ENCODE measurements at regions not wholly inside any gene's neighbourhood (a gene's known extent, or its start where the extent isn't known, plus 50 kb on each side); places are given as distances from the start of the nearest gene placed in this dataset.

GRCh38 chr5:36521219-36521618 is 85.2 kb upstream of the SLC1A3 start:
- H3K27me3 ChIP-seq (ENCODE audit: control insufficient read depth in 2 of 2, insufficient read depth in 1 of 2, low read length in 1 of 2) = no peaks in the 10 kb centered on the region
- no peaks in the 10 kb centered on the region for H3K4me1 ChIP-seq (ENCODE audit: control insufficient read depth in 2 of 2, insufficient read depth in 2 of 2, low read length in 2 of 2)
- no peak overlapping the region for H3K4me3 ChIP-seq (ENCODE audit: low read length in 2 of 2)
- H3K27ac ChIP-seq (ENCODE audit: low read depth in 1 of 2, low read length in 1 of 2) = no peak overlapping the region
- 93% methylated on average over 1 of the region's 1 CpG for WGBS
- no peaks in the 10 kb centered on the region for H3K36me3 ChIP-seq (ENCODE audit: control insufficient read depth in 2 of 2, insufficient read depth in 2 of 2, low read length in 1 of 2)
- no peak for DNase-seq (ENCODE audit: low read depth in 6 of 9, low spot score in 9 of 9)
- H3K9me3 ChIP-seq (ENCODE audit: control insufficient read depth in 2 of 2, insufficient read depth in 1 of 2, low read length in 1 of 2) = no peaks in the 10 kb centered on the region

- no peak for DNase-seq (ENCODE audit: low read depth in 6 of 9, low spot score in 9 of 9)
- Histone ChIP-seq H3K36me3 (ENCODE audit: control insufficient read depth in 2 of 2, insufficient read depth in 2 of 2, low read length in 1 of 2) (no peaks in the 10 kb centered on the region), H3K27ac (ENCODE audit: low read depth in 1 of 2, low read length in 1 of 2) (no peak overlapping the region), H3K27me3 (ENCODE audit: control insufficient read depth in 2 of 2, insufficient read depth in 1 of 2, low read length in 1 of 2) (no peaks in the 10 kb centered on the region), H3K4me1 (ENCODE audit: control insufficient read depth in 2 of 2, insufficient read depth in 2 of 2, low read length in 2 of 2) (no peaks in the 10 kb centered on the region), H3K4me3 (ENCODE audit: low read length in 2 of 2) (no peak overlapping the region), H3K9me3 (ENCODE audit: control insufficient read depth in 2 of 2, insufficient read depth in 1 of 2, low read length in 1 of 2) (no peaks in the 10 kb centered on the region)
- WGBS = 95% methylated on average over 10 of the region's 10 CpGs
Measured at GRCh38 chr5:36521838-36522745, 84.3 kb upstream of the SLC1A3 start.

- no peaks in the 10 kb centered on the region for H3K36me3 ChIP-seq (ENCODE audit: control insufficient read depth in 2 of 2, insufficient read depth in 2 of 2, low read length in 1 of 2)
- no peaks in the 10 kb centered on the region for H3K9me3 ChIP-seq (ENCODE audit: control insufficient read depth in 2 of 2, insufficient read depth in 1 of 2, low read length in 1 of 2)
- DNase-seq (ENCODE audit: low read depth in 6 of 9, low spot score in 9 of 9) = no peak
- 94% methylated on average over 5 of the region's 5 CpGs for WGBS
- no peaks in the 10 kb centered on the region for H3K27me3 ChIP-seq (ENCODE audit: control insufficient read depth in 2 of 2, insufficient read depth in 1 of 2, low read length in 1 of 2)
- H3K4me1 ChIP-seq (ENCODE audit: control insufficient read depth in 2 of 2, insufficient read depth in 2 of 2, low read length in 2 of 2) = no peaks in the 10 kb centered on the region
- H3K27ac ChIP-seq (ENCODE audit: low read depth in 1 of 2, low read length in 1 of 2) = no peak overlapping the region
- H3K4me3 ChIP-seq (ENCODE audit: low read length in 2 of 2) = no peak overlapping the region
Measured at GRCh38 chr5:36522746-36523065, 83.7 kb upstream of the SLC1A3 start.

GRCh38 chr5:36523450-36523849 is 83.0 kb upstream of the SLC1A3 start:
- H3K9me3 ChIP-seq (ENCODE audit: control insufficient read depth in 2 of 2, insufficient read depth in 1 of 2, low read length in 1 of 2) = no peaks in the 10 kb centered on the region
- 99% methylated on average over 5 of the region's 5 CpGs for WGBS
- H3K4me1 ChIP-seq (ENCODE audit: control insufficient read depth in 2 of 2, insufficient read depth in 2 of 2, low read length in 2 of 2) = no peaks in the 10 kb centered on the region
- no peaks in the 10 kb centered on the region for H3K27me3 ChIP-seq (ENCODE audit: control insufficient read depth in 2 of 2, insufficient read depth in 1 of 2, low read length in 1 of 2)
- H3K27ac ChIP-seq (ENCODE audit: low read depth in 1 of 2, low read length in 1 of 2) = no peak overlapping the region
- no peak for DNase-seq (ENCODE audit: low read depth in 6 of 9, low spot score in 9 of 9)
- no peaks in the 10 kb centered on the region for H3K36me3 ChIP-seq (ENCODE audit: control insufficient read depth in 2 of 2, insufficient read depth in 2 of 2, low read length in 1 of 2)
- no peak overlapping the region for H3K4me3 ChIP-seq (ENCODE audit: low read length in 2 of 2)

- no peaks in the 10 kb centered on the region for H3K4me1 ChIP-seq (ENCODE audit: control insufficient read depth in 2 of 2, insufficient read depth in 2 of 2, low read length in 2 of 2)
- no peak for DNase-seq (ENCODE audit: low read depth in 6 of 9, low spot score in 9 of 9)
- WGBS = 94% methylated on average over 6 of the region's 6 CpGs
- H3K4me3 ChIP-seq (ENCODE audit: low read length in 2 of 2) = no peak overlapping the region
- no peaks in the 10 kb centered on the region for H3K36me3 ChIP-seq (ENCODE audit: control insufficient read depth in 2 of 2, insufficient read depth in 2 of 2, low read length in 1 of 2)
- H3K27me3 ChIP-seq (ENCODE audit: control insufficient read depth in 2 of 2, insufficient read depth in 1 of 2, low read length in 1 of 2) = no peaks in the 10 kb centered on the region
- no peak overlapping the region for H3K27ac ChIP-seq (ENCODE audit: low read depth in 1 of 2, low read length in 1 of 2)
- H3K9me3 ChIP-seq (ENCODE audit: control insufficient read depth in 2 of 2, insufficient read depth in 1 of 2, low read length in 1 of 2) = no peaks in the 10 kb centered on the region
Measured at GRCh38 chr5:36523926-36524325, 82.5 kb upstream of the SLC1A3 start.

- Histone ChIP-seq H3K4me3 (ENCODE audit: low read length in 2 of 2) (no peak overlapping the region), H3K36me3 (ENCODE audit: control insufficient read depth in 2 of 2, insufficient read depth in 2 of 2, low read length in 1 of 2) (no peaks in the 10 kb centered on the region), H3K4me1 (ENCODE audit: control insufficient read depth in 2 of 2, insufficient read depth in 2 of 2, low read length in 2 of 2) (no peaks in the 10 kb centered on the region), H3K27me3 (ENCODE audit: control insufficient read depth in 2 of 2, insufficient read depth in 1 of 2, low read length in 1 of 2) (no peaks in the 10 kb centered on the region), H3K9me3 (ENCODE audit: control insufficient read depth in 2 of 2, insufficient read depth in 1 of 2, low read length in 1 of 2) (no peaks in the 10 kb centered on the region), H3K27ac (ENCODE audit: low read depth in 1 of 2, low read length in 1 of 2) (no peak overlapping the region)
- DNase-seq (ENCODE audit: low read depth in 6 of 9, low spot score in 9 of 9) = no peak
- WGBS = 98% methylated on average over 5 of the region's 5 CpGs
Measured at GRCh38 chr5:36526537-36526936, 79.9 kb upstream of the SLC1A3 start.

GRCh38 chr5:36528588-36528987 is 77.8 kb upstream of the SLC1A3 start:
- no peaks in the 10 kb centered on the region for H3K9me3 ChIP-seq (ENCODE audit: control insufficient read depth in 2 of 2, insufficient read depth in 1 of 2, low read length in 1 of 2)
- no peaks in the 10 kb centered on the region for H3K36me3 ChIP-seq (ENCODE audit: control insufficient read depth in 2 of 2, insufficient read depth in 2 of 2, low read length in 1 of 2)
- no peak overlapping the region for H3K27ac ChIP-seq (ENCODE audit: low read depth in 1 of 2, low read length in 1 of 2)
- no peak for DNase-seq (ENCODE audit: low read depth in 6 of 9, low spot score in 9 of 9)
- no peaks in the 10 kb centered on the region for H3K4me1 ChIP-seq (ENCODE audit: control insufficient read depth in 2 of 2, insufficient read depth in 2 of 2, low read length in 2 of 2)
- 93% methylated on average over 6 of the region's 6 CpGs for WGBS
- H3K4me3 ChIP-seq (ENCODE audit: low read length in 2 of 2) = no peak overlapping the region
- H3K27me3 ChIP-seq (ENCODE audit: control insufficient read depth in 2 of 2, insufficient read depth in 1 of 2, low read length in 1 of 2) = no peaks in the 10 kb centered on the region

- Histone ChIP-seq H3K4me3 (ENCODE audit: low read length in 2 of 2) (no peak overlapping the region), H3K4me1 (ENCODE audit: control insufficient read depth in 2 of 2, insufficient read depth in 2 of 2, low read length in 2 of 2) (no peaks in the 10 kb centered on the region), H3K27me3 (ENCODE audit: control insufficient read depth in 2 of 2, insufficient read depth in 1 of 2, low read length in 1 of 2) (no peaks in the 10 kb centered on the region), H3K27ac (ENCODE audit: low read depth in 1 of 2, low read length in 1 of 2) (no peak overlapping the region), H3K36me3 (ENCODE audit: control insufficient read depth in 2 of 2, insufficient read depth in 2 of 2, low read length in 1 of 2) (no peaks in the 10 kb centered on the region), H3K9me3 (ENCODE audit: control insufficient read depth in 2 of 2, insufficient read depth in 1 of 2, low read length in 1 of 2) (no peaks in the 10 kb centered on the region)
- DNase-seq (ENCODE audit: low read depth in 6 of 9, low spot score in 9 of 9) = no peak
- 30% methylated on average over 1 of the region's 1 CpG for WGBS
Measured at GRCh38 chr5:36529142-36529541, 77.3 kb upstream of the SLC1A3 start.

- no peak overlapping the region for H3K27ac ChIP-seq (ENCODE audit: low read depth in 1 of 2, low read length in 1 of 2)
- DNase-seq (ENCODE audit: low read depth in 6 of 9, low spot score in 9 of 9) = no peak
- H3K4me1 ChIP-seq (ENCODE audit: control insufficient read depth in 2 of 2, insufficient read depth in 2 of 2, low read length in 2 of 2) = no peaks in the 10 kb centered on the region
- no peaks in the 10 kb centered on the region for H3K27me3 ChIP-seq (ENCODE audit: control insufficient read depth in 2 of 2, insufficient read depth in 1 of 2, low read length in 1 of 2)
- no peak overlapping the region for H3K4me3 ChIP-seq (ENCODE audit: low read length in 2 of 2)
- 95% methylated on average over 2 of the region's 2 CpGs for WGBS
- H3K36me3 ChIP-seq (ENCODE audit: control insufficient read depth in 2 of 2, insufficient read depth in 2 of 2, low read length in 1 of 2) = no peaks in the 10 kb centered on the region
- H3K9me3 ChIP-seq (ENCODE audit: control insufficient read depth in 2 of 2, insufficient read depth in 1 of 2, low read length in 1 of 2) = no peaks in the 10 kb centered on the region
Measured at GRCh38 chr5:36530215-36530614, 76.2 kb upstream of the SLC1A3 start.

All from thymus (tissue), 11 donors.